A673 (cell line): ENCODE measurements at regions not wholly inside any gene's neighbourhood (a gene's known extent, or its start where the extent isn't known, plus 50 kb on each side); places are given as distances from the start of the nearest gene placed in this dataset.

Source experiments
- BruUV-seq: library from RNA; stranded (reverse); fragments of 400-500 nt; replicated peaks from 2 replicates; lab custom pipeline; 2021; lab: Mats Ljungman, UMichigan
- CTCF ChIA-PET: fragments of 300-600 bp; sonication (Branson Sonifier 250); formaldehyde crosslinking; loops from one replicate; lab custom pipeline; 2022; ENCODE audit warnings: antibody characterized with exemption; lab: Charles Lee
- POLR2A ChIA-PET: fragments of 300-600 bp; sonication (Branson Sonifier 250); formaldehyde crosslinking; loops from one replicate; lab custom pipeline; 2022; ENCODE audit warnings: antibody characterized with exemption; ENCODE audit not compliant: low non-redundant PET; lab: Charles Lee
- DNase-seq: peaks from one replicate; pipeline ENCODE4 v3.0.0-alpha.2; 2015; ENCODE audit warnings: low spot score
- H3K27ac ChIP-seq: fragments of 200-600 bp; sonication (generic); 2 replicates; pipeline ENCODE4 v1.5.1; 2016; ENCODE audit warnings: mixed run types, low read depth, mild to moderate bottlenecking, mixed read lengths, antibody characterized with exemption, low read length; ENCODE audit not compliant: poor library complexity, severe bottlenecking
- H3K27me3 ChIP-seq: fragments of 200-600 bp; sonication (generic); replicated peaks from 2 replicates; pipeline ENCODE4 v1.6.1; 2017; ENCODE audit warnings: mixed run types, low read depth, mild to moderate bottlenecking, mixed read lengths, antibody characterized with exemption, low read length; ENCODE audit not compliant: insufficient read depth, poor library complexity
- H3K36me3 ChIP-seq: fragments of 200-600 bp; sonication (generic); 2 replicates; pipeline ENCODE4 v1.6.1; 2016; ENCODE audit warnings: mixed run types, mild to moderate bottlenecking, mixed read lengths, antibody characterized with exemption, low read length; ENCODE audit not compliant: insufficient read depth, poor library complexity, severe bottlenecking
- H3K4me1 ChIP-seq: fragments of 200-600 bp; sonication (generic); 2 replicates; pipeline ENCODE4 v1.6.1; 2017; ENCODE audit warnings: mixed run types, mild to moderate bottlenecking, mixed read lengths, antibody characterized with exemption, low read length; ENCODE audit not compliant: insufficient read depth, poor library complexity, severe bottlenecking
- H3K4me3 ChIP-seq: fragments of 200-600 bp; sonication (generic); 2 replicates; pipeline ENCODE4 v1.5.1; 2016; ENCODE audit warnings: low read depth, mixed run types, mild to moderate bottlenecking, mixed read lengths, low read length; ENCODE audit not compliant: poor library complexity, severe bottlenecking
- H3K9me3 ChIP-seq: fragments of 200-600 bp; sonication (generic); 2 replicates; pipeline ENCODE4 v1.6.1; 2016; ENCODE audit warnings: mixed run types, low read depth, mild to moderate bottlenecking, mixed read lengths, antibody characterized with exemption, low read length; ENCODE audit not compliant: poor library complexity, severe bottlenecking
- CTCF ChIP-seq: fragments of 300-800, 200-600 bp; sonication (generic); conservative IDR thresholded peaks from 2 replicates; pipeline ENCODE4 v1.5.1; 2017; ENCODE audit warnings: low read depth, mild to moderate bottlenecking, antibody characterized with exemption, low read length, moderate library complexity, mixed read lengths
- EZH2 ChIP-seq: fragments of 200-600 bp; sonication (generic); IDR thresholded peaks from 2 replicates; pipeline ENCODE4 v1.6.1; 2017; ENCODE audit warnings: borderline replicate concordance, low read depth, mild to moderate bottlenecking, mixed read lengths, antibody characterized with exemption, low read length; ENCODE audit not compliant: poor library complexity, severe bottlenecking
- intact Hi-C: fragments of 100-400 bp; cut with micrococcal nuclease; formaldehyde crosslinking; loops from one replicate; pipeline ENCODE4 v1.10.0; 2022; ENCODE audit not compliant: unreplicated experiment

GRCh38 chr20:19828232-19828631 is 70.2 kb downstream of the RIN2 start:
- TF ChIP-seq EZH2 (no peak), CTCF (peak; percentile 51)
- Histone ChIP-seq H3K27me3 (no peaks in the 10 kb centered on the region), H3K36me3 (no peaks in the 10 kb centered on the region), H3K27ac (no peak overlapping the region), H3K9me3 (no peaks in the 10 kb centered on the region), H3K4me1 (peaks cover 49% of the 10 kb centered on the region), H3K4me3 (no peak overlapping the region)
- intact Hi-C loops: no loop called here
- ChIA-PET CTCF (no interaction called here), POLR2A (no interaction called here)
- DNase-seq: peak; percentile 55
- no TSS peak for BruUV-seq

GRCh38 chr20:19830211-19830785 is 72.2 kb downstream of the RIN2 start:
- Histone ChIP-seq H3K27ac (no peak overlapping the region), H3K27me3 (no peaks in the 10 kb centered on the region), H3K9me3 (no peaks in the 10 kb centered on the region), H3K4me3 (no peak overlapping the region), H3K36me3 (no peaks in the 10 kb centered on the region), H3K4me1 (peaks cover 51% of the 10 kb centered on the region)
- TF ChIP-seq CTCF (no peak), EZH2 (no peak)
- CTCF ChIA-PET: no interaction called here
- no TSS peak for BruUV-seq
- POLR2A ChIA-PET: no interaction called here
- intact Hi-C loops: no loop called here
- DNase-seq: no peak

- no TSS peak for BruUV-seq
- peak; percentile 55 for DNase-seq
- H3K4me3 ChIP-seq: no peak overlapping the region
- intact Hi-C loops: no loop called here
- no peaks in the 10 kb centered on the region for H3K9me3 ChIP-seq
- no peak overlapping the region for H3K27ac ChIP-seq
- H3K36me3 ChIP-seq: no peaks in the 10 kb centered on the region
- no peaks in the 10 kb centered on the region for H3K27me3 ChIP-seq
- TF ChIP-seq CTCF (no peak), EZH2 (no peak)
- POLR2A ChIA-PET: no interaction called here
- CTCF ChIA-PET: no interaction called here
- peaks cover 73% of the 10 kb centered on the region for H3K4me1 ChIP-seq
These were observed 74.8 kb downstream of the RIN2 start for GRCh38 chr20:19832875-19833274.
